Astrocyte (in vitro differentiated cells and primary cell): ENCODE measurements at regions not wholly inside any gene's neighbourhood (a gene's known extent, or its start where the extent isn't known, plus 50 kb on each side); places are given as distances from the start of the nearest gene placed in this dataset.

ENCODE experiments used
- DNase-seq: peaks from one replicate; pipeline ENCODE4 v3.0.0-alpha.2; 2010; ENCODE audit warnings: low read depth
- FAIRE-seq: peaks from 2 replicates; lab custom pipeline; 2011; peaks lifted over from hg19 to GRCh38; lab: Jason Lieb, UNC
- H2AFZ ChIP-seq: 2 replicates; pipeline ENCODE4 v1.6.0; 2012; ENCODE audit warnings: low read depth, low read length, inconsistent platforms
- H3K27ac ChIP-seq: 2 replicates; pipeline ENCODE4 v1.5.1; 2011; ENCODE audit warnings: low read depth, low read length, inconsistent platforms
- H3K27me3 ChIP-seq: 2 replicates; pipeline ENCODE4 v1.6.0; 2011; ENCODE audit warnings: low read length, inconsistent platforms; ENCODE audit not compliant: insufficient read depth
- H3K36me3 ChIP-seq: 2 replicates; pipeline ENCODE4 v1.5.1; 2011; ENCODE audit warnings: low read length, inconsistent platforms; ENCODE audit not compliant: insufficient read depth
- H3K4me1 ChIP-seq: 2 replicates; pipeline ENCODE4 v1.5.1; 2011; ENCODE audit warnings: low read length, inconsistent platforms; ENCODE audit not compliant: insufficient read depth
- H3K4me2 ChIP-seq: 2 replicates; pipeline ENCODE4 v1.6.0; 2012; ENCODE audit warnings: low read length, inconsistent platforms
- H3K4me3 ChIP-seq: 2 replicates; pipeline ENCODE4 v1.5.1; 2011; ENCODE audit warnings: low read depth, mild to moderate bottlenecking, low read length, inconsistent platforms; ENCODE audit not compliant: insufficient read depth
- H3K79me2 ChIP-seq: 2 replicates; pipeline ENCODE4 v1.6.0; 2012; ENCODE audit warnings: mild to moderate bottlenecking, low read length, inconsistent platforms; ENCODE audit not compliant: insufficient read depth
- H3K9ac ChIP-seq: 2 replicates; pipeline ENCODE4 v1.6.0; 2012; ENCODE audit warnings: mild to moderate bottlenecking, low read length, inconsistent platforms
- H3K9me3 ChIP-seq: 2 replicates; pipeline ENCODE4 v1.5.1; 2012; ENCODE audit warnings: low read depth, mild to moderate bottlenecking, low read length, inconsistent platforms; ENCODE audit not compliant: insufficient read depth
- H4K20me1 ChIP-seq: 2 replicates; pipeline ENCODE4 v1.6.0; 2012; ENCODE audit warnings: low read length, inconsistent platforms; ENCODE audit not compliant: insufficient read depth
- H3K27ac Mint-ChIP-seq: one replicate; pipeline ENCODE4 v1.8.0; 2021; ENCODE audit warnings: mild to moderate bottlenecking, mixed read lengths; ENCODE audit not compliant: unreplicated experiment
- H3K27me3 Mint-ChIP-seq: one replicate; pipeline ENCODE4 v1.8.0; 2021; ENCODE audit warnings: low read depth, mixed read lengths; ENCODE audit not compliant: unreplicated experiment
- H3K36me3 Mint-ChIP-seq: one replicate; pipeline ENCODE4 v1.8.0; 2021; ENCODE audit warnings: low read depth, mixed read lengths; ENCODE audit not compliant: unreplicated experiment
- H3K4me1 Mint-ChIP-seq: one replicate; pipeline ENCODE4 v1.8.0; 2021; ENCODE audit warnings: low read depth, mixed read lengths; ENCODE audit not compliant: unreplicated experiment
- H3K4me3 Mint-ChIP-seq: one replicate; pipeline ENCODE4 v1.8.0; 2021; ENCODE audit warnings: mild to moderate bottlenecking, moderate library complexity, mixed read lengths; ENCODE audit not compliant: unreplicated experiment
- H3K9me3 Mint-ChIP-seq: one replicate; pipeline ENCODE4 v1.8.0; 2021; ENCODE audit warnings: mild to moderate bottlenecking, mixed read lengths; ENCODE audit not compliant: unreplicated experiment
- CTCF ChIP-seq: IDR thresholded peaks from 2 replicates; pipeline ENCODE4 v1.5.1; 2011; ENCODE audit warnings: low read depth, mild to moderate bottlenecking, inconsistent platforms, low read length, moderate library complexity; ENCODE audit not compliant: insufficient read depth
- EZH2 ChIP-seq: IDR thresholded peaks from 2 replicates; pipeline ENCODE4 v1.6.1; 2012; ENCODE audit warnings: mild to moderate bottlenecking, low read length, inconsistent platforms; ENCODE audit not compliant: insufficient read depth

- peak overlapping the region; percentile 25 for H3K4me2 ChIP-seq
- H3K27me3 ChIP-seq: peaks cover 3% of the 10 kb centered on the region
- FAIRE-seq (no peak), DNase-seq (peak; percentile 77)
- no peaks in the 10 kb centered on the region for H3K36me3 ChIP-seq
- H3K4me3 ChIP-seq: no peak overlapping the region
- no peak overlapping the region for H3K9ac ChIP-seq
- Mint-ChIP-seq H3K27me3 (peaks cover 10% of the 10 kb centered on the region), H3K36me3 (no peaks in the 10 kb centered on the region), H3K4me3 (no peak overlapping the region), H3K4me1 (no peaks in the 10 kb centered on the region), H3K27ac (no peak overlapping the region), H3K9me3 (peaks cover 4% of the 10 kb centered on the region)
- no peak overlapping the region for H2AFZ ChIP-seq
- no peaks in the 10 kb centered on the region for H3K9me3 ChIP-seq
- H3K27ac ChIP-seq: no peak overlapping the region
- TF ChIP-seq CTCF (no peak), EZH2 (no peak)
- no peaks in the 10 kb centered on the region for H3K79me2 ChIP-seq
- H3K4me1 ChIP-seq: peaks cover 8% of the 10 kb centered on the region
- no peaks in the 10 kb centered on the region for H4K20me1 ChIP-seq
These were observed 141.0 kb downstream of the TFAP2C start for GRCh38 chr20:56769921-56770600.

GRCh38 chr20:56773749-56774148, 144.6 kb downstream of the TFAP2C start:
- Histone ChIP-seq H3K27ac (no peak overlapping the region), H3K4me2 (no peak overlapping the region), H3K27me3 (peaks cover 3% of the 10 kb centered on the region), H4K20me1 (no peaks in the 10 kb centered on the region), H3K79me2 (no peaks in the 10 kb centered on the region), H3K9ac (no peak overlapping the region), H2AFZ (no peak overlapping the region), H3K4me3 (no peak overlapping the region), H3K4me1 (peaks cover 11% of the 10 kb centered on the region), H3K9me3 (no peaks in the 10 kb centered on the region), H3K36me3 (no peaks in the 10 kb centered on the region)
- DNase-seq (no peak), FAIRE-seq (no peak)
- H3K4me3 Mint-ChIP-seq: no peak overlapping the region
- H3K27ac Mint-ChIP-seq: no peak overlapping the region
- H3K36me3 Mint-ChIP-seq: no peaks in the 10 kb centered on the region
- no peaks in the 10 kb centered on the region for H3K9me3 Mint-ChIP-seq
- TF ChIP-seq CTCF: no peak
- no peak for TF ChIP-seq EZH2
- H3K4me1 Mint-ChIP-seq: peaks cover 4% of the 10 kb centered on the region
- H3K27me3 Mint-ChIP-seq: peaks cover 18% of the 10 kb centered on the region

GRCh38 chr20:56774873-56775272, 145.8 kb downstream of the TFAP2C start:
- H3K36me3 ChIP-seq: no peaks in the 10 kb centered on the region
- H3K36me3 Mint-ChIP-seq: no peaks in the 10 kb centered on the region
- no peaks in the 10 kb centered on the region for H3K9me3 ChIP-seq
- no peaks in the 10 kb centered on the region for H3K9me3 Mint-ChIP-seq
- no peak overlapping the region for H3K9ac ChIP-seq
- FAIRE-seq (no peak), DNase-seq (no peak)
- no peak overlapping the region for H3K27ac Mint-ChIP-seq
- H3K4me3 ChIP-seq: no peak overlapping the region
- H2AFZ ChIP-seq: no peak overlapping the region
- H3K79me2 ChIP-seq: no peaks in the 10 kb centered on the region
- no peak overlapping the region for H3K4me2 ChIP-seq
- peaks cover 3% of the 10 kb centered on the region for H3K27me3 ChIP-seq
- TF ChIP-seq EZH2 (no peak), CTCF (no peak)
- peaks cover 18% of the 10 kb centered on the region for H3K27me3 Mint-ChIP-seq
- H3K4me3 Mint-ChIP-seq: no peak overlapping the region
- H3K27ac ChIP-seq: no peak overlapping the region
- H4K20me1 ChIP-seq: no peaks in the 10 kb centered on the region
- H3K4me1 Mint-ChIP-seq: peaks cover 6% of the 10 kb centered on the region
- peaks cover 12% of the 10 kb centered on the region for H3K4me1 ChIP-seq
